DMS53 treated with DMSO at 0.1 percent for 48 hours (cell line): ENCODE measurements at regions not wholly inside any gene's neighbourhood (a gene's known extent, or its start where the extent isn't known, plus 50 kb on each side); places are given as distances from the start of the nearest gene placed in this dataset.
A peak's percentile ranks its signal among the peaks of the same experiment; 100 is the strongest.

ENCODE experiments used
- DNase-seq: peaks from one replicate; lab custom pipeline; 2025; ENCODE audit not compliant: unreplicated experiment; lab: John Stamatoyannopoulos, UW

DNA sequence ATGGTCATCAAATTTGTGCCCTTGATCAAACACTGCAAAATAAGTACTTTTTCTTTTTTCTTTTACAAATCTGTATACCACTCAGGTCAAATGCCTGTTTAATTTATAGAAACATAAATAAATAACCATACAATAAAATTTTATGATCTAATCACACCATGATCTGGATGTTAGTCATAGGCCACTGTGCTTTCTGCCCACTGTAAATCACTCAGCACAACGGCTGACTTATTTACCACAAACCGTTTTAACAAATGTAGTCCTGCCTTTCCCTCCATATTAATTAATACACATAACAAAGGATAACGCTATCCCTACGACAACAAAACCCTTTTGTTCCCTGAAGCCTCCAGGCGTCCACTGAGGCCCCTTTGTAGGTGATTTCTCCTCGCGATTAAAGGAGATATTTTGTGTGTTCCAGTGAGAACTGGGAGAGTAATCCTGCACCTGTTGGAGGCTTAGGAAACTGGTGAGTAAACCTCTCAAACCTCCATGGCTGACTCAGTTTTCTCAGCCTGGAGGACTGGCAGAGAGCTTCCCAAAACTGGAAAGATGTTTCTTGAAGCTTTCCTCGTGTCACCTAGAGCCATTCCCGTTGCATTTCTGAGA, 477.1 kb upstream of the SGCG start:
- DNase-seq, result peak; percentile 17

DNA sequence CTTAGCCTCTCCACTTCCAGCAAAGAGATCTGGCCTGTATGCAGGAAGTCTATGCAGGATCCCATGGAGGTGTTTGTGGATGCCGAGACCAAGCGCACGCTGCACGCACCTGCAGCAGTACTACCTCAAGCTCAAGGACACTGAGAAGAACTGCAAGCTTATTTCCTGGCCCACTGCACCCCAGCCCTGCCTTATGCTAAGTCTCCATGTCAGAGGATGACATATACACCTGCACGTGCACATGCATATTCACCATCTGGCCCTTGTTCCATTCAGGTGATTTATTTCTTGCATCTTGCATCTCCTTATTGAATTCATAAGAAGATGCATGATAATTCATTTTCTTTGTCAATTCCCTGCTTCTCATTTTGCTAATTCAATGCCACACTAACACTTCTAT, 472.8 kb upstream of the SGCG start:
- no peak for DNase-seq

DNA sequence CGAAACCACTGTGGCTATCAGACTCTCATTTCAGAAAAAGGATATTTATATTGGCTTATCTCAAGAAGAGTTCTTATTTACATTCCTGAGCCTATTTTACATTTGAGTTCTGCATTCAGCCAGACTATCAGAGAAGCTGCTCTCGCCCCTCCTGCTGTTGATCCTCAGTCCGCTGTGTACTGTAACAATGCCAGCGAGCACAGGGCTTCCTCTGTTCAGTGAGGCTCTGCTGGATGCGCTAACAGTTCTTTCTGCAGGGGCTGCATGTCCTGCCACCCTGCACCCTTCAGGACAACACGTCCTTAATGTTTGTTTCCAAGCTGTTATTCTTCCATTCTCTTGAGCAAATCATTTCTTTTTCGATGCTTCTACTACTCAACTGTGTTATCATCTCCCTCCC, 463.7 kb upstream of the SGCG start:
- DNase-seq, result no peak

DNA sequence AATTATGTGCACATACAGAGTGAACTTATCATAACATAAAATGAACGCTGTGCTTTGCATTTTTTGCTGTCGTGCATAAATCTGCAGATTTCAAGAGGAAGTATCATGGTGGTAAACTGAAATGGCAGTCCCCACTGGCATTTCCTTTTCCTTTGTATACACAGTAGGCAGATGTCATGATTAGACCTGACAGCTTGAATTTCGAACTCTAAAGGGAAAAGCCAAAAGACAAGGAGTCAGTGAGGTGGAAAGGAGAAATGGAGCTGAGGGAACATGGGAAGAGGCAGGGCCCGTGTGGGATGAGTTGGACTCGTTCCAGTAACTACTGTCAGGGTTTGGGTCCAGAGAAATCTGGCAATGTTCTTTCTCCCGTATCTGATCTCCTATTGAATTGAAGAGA, 454.1 kb upstream of the SGCG start:
- DNase-seq, result no peak

DNA sequence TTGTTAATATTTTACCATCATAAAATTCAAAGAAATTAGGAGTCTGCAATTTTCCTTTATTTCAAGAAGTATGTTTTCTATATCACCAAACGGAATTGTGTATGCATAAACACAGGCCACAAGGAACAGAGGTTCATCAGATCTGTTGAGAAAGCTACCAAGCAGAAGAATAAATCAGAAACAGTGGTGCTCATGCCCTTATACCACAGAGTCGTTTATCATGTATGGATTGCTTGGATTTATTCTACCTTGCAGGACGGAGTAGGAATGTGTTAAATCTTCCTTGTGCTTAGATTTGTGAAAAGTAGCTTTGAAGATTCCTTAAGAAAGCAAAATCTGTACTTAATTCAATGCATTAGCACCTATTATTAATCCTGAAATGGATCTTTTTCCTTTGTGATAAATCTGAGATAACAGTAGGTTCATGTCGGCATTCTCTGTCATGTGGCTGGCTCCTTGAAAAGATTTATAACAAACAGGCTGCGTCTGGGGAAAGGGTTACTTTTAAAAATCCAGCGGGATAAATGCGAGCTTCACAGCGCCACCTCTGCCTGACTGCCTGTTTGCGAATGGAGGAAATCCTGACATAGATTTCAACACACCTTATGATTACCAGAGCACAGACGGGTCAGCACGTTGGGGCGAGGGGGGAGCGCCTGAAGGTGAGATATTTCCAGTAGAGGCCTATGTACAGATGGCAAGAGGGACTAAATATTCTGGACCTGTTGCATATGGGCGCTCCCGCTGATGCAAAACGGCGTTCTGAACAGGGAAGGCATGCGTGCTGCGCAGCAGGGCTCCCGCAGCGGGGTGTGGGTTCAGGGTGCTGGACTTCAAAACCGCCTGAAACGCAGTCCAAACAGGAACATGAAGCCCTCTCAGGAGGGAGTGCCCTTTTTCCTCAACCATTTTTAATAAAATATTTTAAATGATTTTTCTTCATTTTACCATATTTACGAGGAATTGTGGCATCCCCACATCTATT, 445.5 kb upstream of the SGCG start:
- DNase-seq, result peak; percentile 13

DNA sequence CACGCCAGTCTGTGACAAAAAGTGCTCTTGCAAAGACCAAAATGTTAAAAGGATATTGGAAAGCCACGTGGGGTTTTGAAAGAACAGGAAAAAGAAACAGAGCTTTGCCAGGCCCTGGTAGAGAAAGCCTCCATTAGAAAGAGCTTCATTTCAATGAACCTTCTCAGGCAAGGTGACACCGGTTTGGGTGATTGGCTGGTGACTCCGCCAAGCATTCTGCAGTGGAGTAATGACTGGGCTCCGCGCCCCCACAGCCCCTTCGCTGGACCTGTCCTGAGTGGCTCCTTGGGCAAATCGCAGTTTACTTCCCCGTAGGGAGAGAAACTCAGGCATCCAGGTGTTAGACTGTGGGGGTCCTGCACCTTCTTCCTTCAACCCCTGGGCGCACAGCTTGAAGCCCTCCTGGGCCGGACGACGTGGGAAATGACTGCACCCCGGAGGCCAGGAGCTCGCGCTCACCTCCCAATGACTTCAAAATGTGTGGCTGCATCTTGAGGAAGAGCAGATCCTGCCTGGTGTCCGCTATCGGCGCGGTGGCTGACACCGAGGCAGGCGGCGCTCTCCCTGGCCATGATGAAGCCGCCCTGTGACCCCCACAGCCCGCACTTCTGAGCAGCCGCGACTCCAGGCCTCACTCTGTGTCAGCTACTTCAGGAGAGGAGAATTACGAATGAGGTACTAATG, 444.6 kb upstream of the SGCG start:
- DNase-seq, result no peak

DNA sequence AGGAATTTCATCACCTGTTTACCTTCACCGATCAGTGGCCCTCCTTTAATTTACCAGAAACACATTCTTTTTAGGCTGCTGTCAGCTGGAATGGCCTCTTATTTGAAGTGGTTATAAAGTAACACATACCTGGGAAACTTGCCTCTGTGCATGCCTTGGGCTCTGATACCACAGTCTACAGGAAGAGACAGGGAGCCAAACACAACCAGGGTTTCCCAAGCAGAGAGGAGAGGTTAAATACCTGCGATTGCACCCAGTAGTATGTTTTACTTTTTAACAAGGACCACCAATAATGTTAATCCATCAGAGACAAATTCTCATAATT, 444.0 kb upstream of the SGCG start:
- no peak for DNase-seq

DNA sequence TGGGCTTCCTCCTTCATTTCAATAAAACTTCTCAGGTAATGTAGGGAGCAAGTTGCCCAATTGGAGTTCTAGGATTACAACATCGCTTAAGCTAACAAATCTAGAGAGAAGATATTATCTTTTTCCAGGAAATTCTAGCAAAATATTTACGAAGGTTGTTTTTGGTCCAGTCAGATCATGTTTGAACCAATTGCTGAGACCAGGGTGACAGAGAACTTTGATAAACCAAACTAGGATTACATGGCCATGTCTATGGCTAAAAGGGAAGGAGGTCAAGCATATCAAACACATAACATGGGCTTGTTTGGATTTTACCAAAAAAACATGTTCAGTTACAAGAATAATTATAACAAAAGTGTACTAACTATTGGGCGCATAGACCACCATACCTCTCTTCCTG, 442.4 kb upstream of the SGCG start:
- no peak for DNase-seq

DNA sequence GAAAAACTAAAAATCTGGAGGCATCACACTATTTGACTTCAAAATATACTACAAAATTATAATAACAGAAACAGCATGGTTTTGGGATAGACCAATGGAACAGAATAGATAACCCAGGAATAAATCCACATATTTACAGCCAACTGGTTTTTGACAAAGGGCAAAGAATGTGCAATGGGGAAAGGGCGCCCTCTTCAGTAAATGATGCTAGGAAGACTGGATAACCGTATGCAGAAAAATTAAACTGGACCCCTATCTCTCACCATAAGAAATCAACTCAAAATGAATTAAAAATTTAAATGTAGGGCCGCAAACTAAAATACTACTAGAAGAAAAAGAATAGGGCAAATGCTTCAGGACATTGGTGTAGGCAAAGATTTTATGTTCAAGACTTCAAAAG, 440.5 kb upstream of the SGCG start:
- DNase-seq, result peak; percentile 24

DNA sequence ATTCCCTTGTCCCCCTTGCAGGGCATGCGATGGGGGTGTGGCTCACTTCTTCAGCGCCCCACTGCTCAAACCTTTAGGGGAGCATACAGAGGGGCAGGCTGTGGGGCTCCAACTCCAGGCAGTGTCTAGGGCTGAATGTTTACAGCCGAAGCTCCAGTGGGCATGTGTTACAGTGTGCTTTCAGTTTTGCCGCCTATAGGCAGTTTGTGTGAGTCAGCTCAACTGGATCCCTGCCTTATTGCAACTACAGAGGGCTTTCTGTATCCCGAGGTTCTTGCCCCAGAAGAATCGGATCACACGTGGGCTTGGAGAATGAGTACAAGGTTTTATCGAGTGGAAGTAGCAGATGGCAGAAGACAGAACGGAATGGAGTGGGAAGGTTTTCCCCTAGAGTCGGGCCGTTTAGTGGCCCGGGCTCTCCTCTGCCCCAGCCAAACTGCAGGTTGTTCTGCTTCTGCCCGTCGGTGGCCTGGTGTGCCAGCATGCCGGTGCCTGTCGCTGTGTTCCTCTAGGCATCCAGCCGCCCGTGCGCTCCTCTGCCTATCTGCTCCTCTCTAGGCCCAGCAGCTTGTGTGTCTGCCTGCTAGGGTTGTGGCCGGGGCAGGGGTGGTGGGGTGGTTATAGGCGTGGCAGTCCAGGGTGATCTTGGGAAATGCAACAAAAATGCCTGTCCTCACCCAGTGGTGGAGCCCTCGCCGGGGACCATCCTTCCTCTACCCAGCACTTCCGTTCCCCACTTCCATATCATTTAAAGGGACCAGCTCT, 435.9 kb upstream of the SGCG start:
- DNase-seq, result peak; percentile 84

DNA sequence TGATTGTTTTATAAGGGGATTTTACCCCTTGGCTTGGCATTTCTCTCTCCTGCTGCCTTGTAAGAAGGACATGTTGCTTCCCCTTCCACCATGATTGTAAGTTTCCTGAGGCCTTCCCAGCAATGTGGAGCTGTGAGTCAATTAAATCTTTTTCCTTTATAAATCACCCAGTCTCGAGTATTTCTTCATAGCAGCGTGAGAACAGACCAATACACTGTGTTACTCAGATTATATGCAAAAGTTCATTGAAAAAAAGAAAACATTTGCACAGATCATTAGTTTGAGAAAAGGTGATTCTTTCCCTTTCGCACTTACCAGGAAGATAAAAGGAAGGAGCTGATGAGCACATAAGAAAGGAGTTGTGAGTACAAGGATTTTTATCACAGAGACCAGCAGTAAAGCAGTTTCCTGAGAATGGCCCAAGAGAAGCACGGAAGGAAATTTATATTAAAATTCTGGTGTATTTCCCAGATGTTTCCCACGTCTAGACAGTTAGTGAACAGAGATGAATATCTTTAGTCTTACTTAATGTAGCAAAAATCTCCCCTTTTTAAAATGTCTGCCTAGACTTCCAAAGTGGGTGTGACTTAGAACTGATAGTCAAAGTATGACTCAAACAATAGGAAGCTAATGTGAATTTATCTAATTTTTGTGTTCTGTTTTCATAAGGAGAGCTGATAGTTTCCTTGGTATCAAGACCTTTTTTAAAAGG, 431.8 kb upstream of the SGCG start:
- DNase-seq, result no peak

DNA sequence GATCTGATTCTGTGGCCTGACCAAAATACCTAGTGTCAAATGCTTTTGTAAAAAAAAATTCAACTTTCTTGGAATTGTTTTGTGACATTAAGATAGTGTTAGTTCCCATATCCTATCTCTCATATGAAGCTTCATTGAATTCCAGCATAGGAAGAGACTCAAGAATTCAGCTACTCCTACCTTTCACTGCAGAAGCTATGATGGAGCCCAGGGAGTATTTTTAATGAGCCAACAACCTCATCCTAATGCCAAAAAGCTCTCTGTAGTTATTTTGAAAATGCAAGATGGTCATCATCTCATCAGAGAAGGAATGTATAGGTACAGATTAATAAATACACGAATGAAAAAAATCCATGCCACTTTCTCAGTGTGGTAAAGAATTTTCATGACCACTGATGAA, 431.2 kb upstream of the SGCG start:
- DNase-seq, result no peak

DNA sequence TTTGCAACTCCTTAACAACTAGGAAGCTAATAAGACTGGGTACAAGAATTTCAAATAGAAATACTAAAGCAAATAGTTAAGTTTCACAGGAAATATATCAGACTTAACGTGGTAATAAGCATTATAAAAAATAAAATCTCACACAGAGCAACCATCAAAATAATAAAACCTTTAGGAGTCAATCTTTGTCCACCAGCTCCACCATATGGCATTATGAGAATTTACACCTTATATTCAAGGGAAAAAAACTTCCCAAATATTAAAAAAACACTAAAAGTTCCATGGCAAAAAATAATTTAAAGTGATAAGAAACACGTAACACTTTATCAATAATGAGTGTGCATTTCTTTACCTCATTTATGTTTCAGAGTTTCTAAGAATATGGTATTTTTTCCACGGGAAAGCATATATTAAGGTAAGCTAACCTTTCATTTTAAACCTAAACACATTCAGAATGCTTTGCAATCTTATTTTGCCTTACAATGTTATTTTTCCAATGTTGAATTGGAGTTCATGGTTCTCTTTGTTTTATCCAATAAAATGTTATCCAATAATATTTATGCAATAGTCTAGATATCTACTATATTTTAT, 423.2 kb upstream of the SGCG start:
- DNase-seq, result peak; percentile 42

DNA sequence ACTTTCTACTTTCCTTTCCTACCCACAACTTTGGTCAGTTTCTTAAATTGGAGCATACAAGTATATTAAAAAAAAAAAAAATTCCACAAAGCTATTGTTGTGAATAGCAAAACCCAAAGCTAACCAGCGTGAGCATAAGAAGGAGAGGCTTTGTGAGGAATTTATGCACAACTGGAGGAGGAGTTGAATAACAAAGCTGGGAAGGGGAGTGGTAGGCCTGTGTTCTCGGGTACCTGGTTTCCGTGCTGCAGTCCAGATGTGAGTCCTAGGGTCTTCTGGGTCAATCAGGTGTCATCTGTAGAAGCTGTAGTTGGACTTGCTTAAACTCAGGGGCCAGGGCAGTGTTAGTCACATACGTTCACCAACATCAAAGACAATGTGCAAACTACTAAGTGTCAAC, 422.5 kb upstream of the SGCG start:
- no peak for DNase-seq

DNA sequence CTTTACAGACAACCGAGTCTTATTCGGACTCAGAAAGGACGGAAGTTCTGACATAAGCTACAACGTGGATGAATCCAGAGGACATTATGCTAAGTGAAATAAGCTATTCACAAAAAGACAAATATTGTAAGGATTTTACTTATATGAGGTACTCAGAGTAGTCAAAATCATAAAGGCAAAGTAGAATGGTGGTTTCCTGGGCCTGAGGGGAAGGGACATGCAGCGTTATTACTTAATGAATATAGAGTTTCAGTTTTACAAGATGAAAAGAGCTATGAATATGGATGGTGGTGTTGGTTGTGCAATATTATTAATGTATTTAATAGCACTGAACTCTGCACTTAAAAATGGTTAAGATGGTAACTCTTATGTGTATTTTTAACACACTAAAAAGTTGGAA, 419.1 kb upstream of the SGCG start:
- no peak for DNase-seq

DNA sequence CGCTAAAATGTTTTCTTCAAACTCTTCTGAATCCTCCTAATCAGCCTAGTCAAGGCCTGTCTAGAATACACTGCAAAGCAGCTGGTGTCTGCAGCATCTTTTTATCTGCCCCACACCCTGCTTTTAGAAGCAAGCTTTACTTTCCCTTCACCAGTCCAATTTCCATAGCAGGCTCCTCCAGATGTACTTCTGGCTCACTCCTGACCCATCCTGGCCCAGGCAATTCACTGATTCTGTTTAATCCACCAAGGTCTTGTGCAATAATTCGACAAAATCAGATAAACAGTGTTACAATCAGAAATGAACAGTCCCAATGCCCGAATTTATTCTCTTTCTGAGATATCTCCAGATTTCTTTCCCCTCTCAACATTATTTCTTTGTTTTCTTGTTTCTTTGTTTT, 415.2 kb upstream of the SGCG start:
- no peak for DNase-seq

DNA sequence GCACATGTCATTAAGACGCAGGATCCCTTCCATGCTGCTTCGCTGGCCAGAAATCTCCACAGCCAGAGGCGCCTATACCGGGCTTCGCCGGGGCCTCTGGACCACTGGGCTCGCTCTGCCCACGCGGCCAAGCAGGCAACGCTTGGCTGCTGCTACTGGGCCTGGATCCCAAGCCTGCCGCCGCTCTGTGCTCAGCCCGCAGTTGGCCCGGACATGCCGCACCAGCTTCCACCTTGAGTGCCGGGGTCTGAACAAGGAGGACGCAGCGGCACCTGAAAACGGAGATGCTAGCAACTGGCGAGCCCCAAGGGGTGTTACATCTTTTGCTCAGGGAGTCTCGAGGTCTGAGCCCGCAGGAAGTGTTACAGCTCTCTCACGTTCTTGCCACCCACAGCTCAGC, 409.9 kb upstream of the SGCG start:
- DNase-seq, result no peak

DNA sequence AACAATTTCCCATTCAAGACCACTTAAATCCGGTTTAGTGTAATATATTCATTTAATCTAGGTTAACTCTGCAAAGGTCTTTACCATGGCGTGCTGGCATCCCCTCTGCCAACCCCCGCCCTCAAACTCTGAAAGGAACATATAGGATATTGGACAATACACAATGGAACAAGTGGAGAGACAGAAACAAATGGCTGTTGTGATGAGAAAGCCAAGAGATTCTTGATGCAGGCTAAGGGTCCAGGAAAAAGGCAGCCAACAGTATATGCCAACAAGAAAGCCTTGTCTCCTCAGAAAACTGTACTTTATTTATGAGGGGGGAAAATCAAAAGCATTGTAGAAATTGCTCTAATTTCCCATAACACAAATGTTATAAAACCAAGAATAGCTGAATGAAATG, 407.3 kb upstream of the SGCG start:
- no peak for DNase-seq

DNA sequence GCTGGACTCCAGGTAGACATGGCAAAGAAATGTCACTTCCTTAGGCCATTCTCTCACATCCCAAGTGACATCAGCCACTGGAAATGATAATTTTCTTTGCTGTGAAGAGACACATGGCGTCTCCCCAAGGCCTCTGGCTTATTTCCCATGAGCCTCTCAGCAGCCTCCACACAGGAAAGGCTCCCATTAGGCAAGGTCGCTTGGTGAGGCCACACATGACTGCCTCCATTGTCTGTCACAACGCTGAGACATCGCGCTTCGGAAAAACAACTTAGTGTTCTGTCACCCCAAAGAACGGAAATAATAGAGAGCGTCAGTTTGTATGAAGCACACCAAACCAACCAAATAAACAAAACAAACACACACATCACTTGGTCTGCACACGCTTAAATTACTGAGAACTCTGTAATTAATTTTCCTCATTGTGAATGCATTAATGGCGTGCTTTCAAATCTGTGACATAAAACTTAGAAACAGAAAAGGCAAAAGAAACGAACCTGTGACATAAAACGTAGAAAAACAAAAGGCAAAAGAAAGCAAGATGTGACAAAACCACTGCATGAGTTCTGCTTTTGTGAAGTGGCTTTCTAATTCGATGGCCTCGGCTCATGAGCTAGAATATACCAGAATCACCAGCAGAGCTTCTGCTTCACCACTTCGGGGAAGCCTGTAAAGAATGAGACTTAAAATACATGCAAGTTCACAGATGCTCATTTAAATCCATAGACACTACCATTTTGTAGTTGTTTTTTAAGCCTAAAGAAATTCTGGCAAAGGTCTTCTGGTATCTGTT, 404.2 kb upstream of the SGCG start:
- no peak for DNase-seq

DNA sequence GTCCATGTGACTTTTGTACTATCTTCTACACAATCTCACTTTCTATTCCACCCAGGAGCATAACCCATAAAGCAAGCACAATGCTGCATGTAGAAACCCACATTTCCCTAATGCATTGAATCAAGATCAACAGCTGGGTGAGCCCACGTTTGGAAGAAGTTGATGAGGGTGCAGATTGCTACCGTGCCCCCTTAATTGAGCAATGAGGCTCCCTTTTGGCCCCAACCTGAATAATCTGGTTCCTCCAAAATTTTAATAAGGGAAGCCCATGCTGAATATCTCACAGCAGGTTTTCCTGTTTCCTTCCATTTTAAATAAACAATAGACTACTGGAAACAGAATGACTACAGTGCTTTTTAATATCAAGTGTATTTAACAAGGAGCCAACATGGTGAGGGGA, 403.6 kb upstream of the SGCG start:
- no peak for DNase-seq
